Keratinocyte (primary cell): ENCODE measurements at regions not wholly inside any gene's neighbourhood (a gene's known extent, or its start where the extent isn't known, plus 50 kb on each side); places are given as distances from the start of the nearest gene placed in this dataset.

Experiments used
- DNase-seq: peaks from one replicate; pipeline ENCODE4 v3.0.0-alpha.2; 2011; ENCODE audit warnings: low read depth, missing footprints, low spot score
- FAIRE-seq: peaks from 2 replicates; lab custom pipeline; 2011; peaks lifted over from hg19 to GRCh38; lab: Jason Lieb, UNC
- H2AFZ ChIP-seq: 2 replicates; pipeline ENCODE4 v1.6.0; 2012; ENCODE audit warnings: low read length, control low read depth, inconsistent platforms; ENCODE audit not compliant: control insufficient read depth
- H3K27ac ChIP-seq: 2 replicates; pipeline ENCODE4 v1.5.1; 2011; ENCODE audit warnings: low read length; ENCODE audit not compliant: control insufficient read depth, insufficient read depth
- H3K27me3 ChIP-seq: 3 replicates; pipeline ENCODE4 v1.6.0; 2011; ENCODE audit warnings: low read length; ENCODE audit not compliant: control insufficient read depth, insufficient read depth; ENCODE audit errors: extremely low read depth
- H3K36me3 ChIP-seq, 2 experiments: 2 replicates in 1 of 2; 3 replicates in 1 of 2; pipeline ENCODE4 v1.5.1; 2011; ENCODE audit warnings: low read length in 2 of 2, mild to moderate bottlenecking in 1 of 2; ENCODE audit not compliant: control insufficient read depth in 2 of 2, insufficient read depth in 2 of 2; ENCODE audit errors: extremely low read depth in 1 of 2
- H3K4me1 ChIP-seq: 3 replicates; pipeline ENCODE4 v1.5.1; 2011; ENCODE audit warnings: low read length; ENCODE audit not compliant: control insufficient read depth, insufficient read depth; ENCODE audit errors: extremely low read depth
- H3K4me2 ChIP-seq: 3 replicates; pipeline ENCODE4 v1.6.0; 2011; ENCODE audit warnings: low read depth, low read length; ENCODE audit not compliant: control insufficient read depth, insufficient read depth; ENCODE audit errors: extremely low read depth
- H3K4me3 ChIP-seq, 3 experiments: fragments of 200-600 bp in 1 of 3; sonication (generic) in 1 of 3; 2 replicates in 2 of 3; 3 replicates in 1 of 3; pipeline ENCODE4 v1.5.1; 2011 to 2016; ENCODE audit warnings: low read length in 3 of 3, mild to moderate bottlenecking in 3 of 3, control low read depth in 2 of 3, inconsistent platforms in 1 of 3, low read depth in 1 of 3, mixed read lengths in 1 of 3, mixed run types in 1 of 3, moderate library complexity in 1 of 3; ENCODE audit not compliant: control insufficient read depth in 2 of 3, insufficient read depth in 2 of 3; ENCODE audit errors: extremely low read depth in 1 of 3
- H3K79me2 ChIP-seq: 2 replicates; pipeline ENCODE4 v1.6.0; 2012; ENCODE audit warnings: low read length; ENCODE audit not compliant: control insufficient read depth, insufficient read depth
- H3K9ac ChIP-seq: 3 replicates; pipeline ENCODE4 v1.6.0; 2011; ENCODE audit warnings: low read length; ENCODE audit not compliant: control insufficient read depth, insufficient read depth; ENCODE audit errors: extremely low read depth
- H3K9me1 ChIP-seq: 3 replicates; pipeline ENCODE4 v1.6.0; 2011; ENCODE audit warnings: low read length; ENCODE audit not compliant: control insufficient read depth, insufficient read depth; ENCODE audit errors: extremely low read depth
- H3K9me3 ChIP-seq: 2 replicates; pipeline ENCODE4 v1.5.1; 2012; ENCODE audit warnings: low read depth, low read length; ENCODE audit not compliant: control insufficient read depth
- H4K20me1 ChIP-seq: 3 replicates; pipeline ENCODE4 v1.6.0; 2011; ENCODE audit warnings: low read length; ENCODE audit not compliant: control insufficient read depth, insufficient read depth; ENCODE audit errors: extremely low read depth
- CTCF ChIP-seq, 3 experiments: IDR thresholded peaks in 1 of 3; conservative IDR thresholded peaks in 1 of 3; optimal IDR thresholded peaks in 1 of 3; 2 replicates in 2 of 3; 3 replicates in 1 of 3; pipeline versions ENCODE3 to v1.5.1; 2011; ENCODE audit warnings: low read length in 3 of 3, mild to moderate bottlenecking in 3 of 3, moderate library complexity in 2 of 3, control low read depth in 1 of 3, inconsistent platforms in 1 of 3; ENCODE audit not compliant: insufficient read depth in 2 of 3; ENCODE audit errors: extremely low read depth in 1 of 3
- EZH2 ChIP-seq: IDR thresholded peaks from one replicate; pipeline ENCODE4 v1.6.1; 2012; ENCODE audit warnings: inconsistent platforms, mild to moderate bottlenecking, low read length, moderate library complexity
- dilution Hi-C: fragments of 300-500 bp; cut with MboI; formaldehyde crosslinking; loops from one replicate; pipeline ENCODE4 v1.7.0; 2020; ENCODE audit warnings: low sequenced_read_pairs; ENCODE audit not compliant: extremely low pct_ligation_motif_present

- DNase-seq, result no peak
- Histone ChIP-seq H3K9me3 (no peaks in the 10 kb centered on the region), H3K4me2 (no peak overlapping the region), H3K27ac (no peak overlapping the region), H3K27me3 (no peaks in the 10 kb centered on the region), H2AFZ (no peak overlapping the region), H3K79me2 (no peaks in the 10 kb centered on the region), H3K9ac (no peak overlapping the region), H3K36me3 (no peaks in the 10 kb centered on the region), H3K4me1 (no peaks in the 10 kb centered on the region), H3K9me1 (no peaks in the 10 kb centered on the region), H4K20me1 (no peaks in the 10 kb centered on the region), H3K4me3 (no peak overlapping the region)
- TF ChIP-seq CTCF (optimal IDR thresholded peaks at IDR 0.05 in 1 of 3, IDR thresholded peaks at IDR 0.05 in 1 of 3, conservative IDR thresholded peaks at IDR 0.05 in 1 of 3; ENCODE audit: extremely low read depth in 1 of 3, insufficient read depth in 2 of 3, low read length in 3 of 3), result no peak
- no peak for TF ChIP-seq EZH2
- dilution Hi-C loops, result no loop called here
- FAIRE-seq, result no peak
Observed at GRCh38 chr4:28886934-28887333, 1833.2 kb upstream of the PCDH7 start.

- Histone ChIP-seq H2AFZ (no peak overlapping the region), H3K4me2 (no peak overlapping the region), H4K20me1 (no peaks in the 10 kb centered on the region), H3K79me2 (no peaks in the 10 kb centered on the region), H3K27ac (no peak overlapping the region), H3K9me1 (no peaks in the 10 kb centered on the region), H3K4me3 (no peak overlapping the region), H3K9me3 (no peaks in the 10 kb centered on the region), H3K4me1 (no peaks in the 10 kb centered on the region), H3K27me3 (no peaks in the 10 kb centered on the region), H3K36me3 (no peaks in the 10 kb centered on the region), H3K9ac (no peak overlapping the region)
- FAIRE-seq (no peak), DNase-seq (no peak)
- TF ChIP-seq EZH2 (no peak), CTCF (optimal IDR thresholded peaks at IDR 0.05 in 1 of 3, IDR thresholded peaks at IDR 0.05 in 1 of 3, conservative IDR thresholded peaks at IDR 0.05 in 1 of 3; ENCODE audit: extremely low read depth in 1 of 3, insufficient read depth in 2 of 3, low read length in 3 of 3) (no peak)
- dilution Hi-C loops, result no loop called here
Observed at GRCh38 chr4:28890949-28891775, 1829.0 kb upstream of the PCDH7 start.
